OCI-LY7 (cell line): ENCODE measurements at regions not wholly inside any gene's neighbourhood (a gene's known extent, or its start where the extent isn't known, plus 50 kb on each side); places are given as distances from the start of the nearest gene placed in this dataset.

ENCODE experiments used
- BruUV-seq: library from RNA; stranded (reverse); fragments of 400-500 nt; replicated peaks from 2 replicates; lab custom pipeline; 2021; lab: Mats Ljungman, UMichigan
- CTCF ChIA-PET: fragments of 300-600 bp; sonication (Branson Sonifier 250); formaldehyde crosslinking; loops from one replicate; lab custom pipeline; 2022; ENCODE audit warnings: antibody characterized with exemption; ENCODE audit not compliant: unreplicated experiment; lab: Charles Lee
- POLR2A ChIA-PET: fragments of 300-600 bp; sonication (Branson Sonifier 250); formaldehyde crosslinking; loops from one replicate; lab custom pipeline; 2022; ENCODE audit warnings: antibody characterized with exemption; lab: Charles Lee
- DNase-seq: peaks from one replicate; pipeline ENCODE4 v3.0.0-alpha.2; 2015; ENCODE audit warnings: low spot score
- H2AFZ ChIP-seq: fragments of 200-600 bp; sonication (generic), shearing (Covaris generic); 2 replicates; pipeline ENCODE4 v1.6.1; 2014; ENCODE audit warnings: mild to moderate bottlenecking, antibody characterized with exemption, low read length, moderate library complexity
- H3K27ac ChIP-seq: fragments of 200-600 bp; sonication (generic); 2 replicates; pipeline ENCODE4 v1.5.1; 2014; ENCODE audit warnings: mixed run types, low read depth, mild to moderate bottlenecking, moderate library complexity, low read length, inconsistent platforms; ENCODE audit not compliant: poor library complexity, severe bottlenecking
- H3K36me3 ChIP-seq: fragments of 200-600 bp; sonication (generic); 2 replicates; pipeline ENCODE4 v1.6.1; 2014; ENCODE audit warnings: mild to moderate bottlenecking, antibody characterized with exemption, low read length, moderate library complexity, mixed read lengths; ENCODE audit not compliant: insufficient read depth
- H3K4me1 ChIP-seq: fragments of 200-600 bp; sonication (generic); 2 replicates; pipeline ENCODE4 v1.5.1; 2014; ENCODE audit warnings: mild to moderate bottlenecking, low read length; ENCODE audit not compliant: insufficient read depth, poor library complexity, severe bottlenecking
- H3K4me2 ChIP-seq: fragments of 200-600 bp; sonication (generic); 2 replicates; pipeline ENCODE4 v1.6.1; 2014; ENCODE audit warnings: mild to moderate bottlenecking, low read length
- H3K4me3 ChIP-seq: fragments of 200-600 bp; sonication (generic); 2 replicates; pipeline ENCODE4 v1.5.1; 2014; ENCODE audit warnings: mild to moderate bottlenecking, low read depth, low read length; ENCODE audit not compliant: poor library complexity, severe bottlenecking
- H3K79me2 ChIP-seq: fragments of 200-600 bp; sonication (generic); 2 replicates; pipeline ENCODE4 v1.6.1; 2016; ENCODE audit warnings: low read depth, mild to moderate bottlenecking, low read length, moderate library complexity, mixed read lengths; ENCODE audit not compliant: insufficient read depth
- H3K9me2 ChIP-seq: fragments of 200-600 bp; sonication (generic); 2 replicates; pipeline ENCODE4 v1.6.1; 2016; ENCODE audit warnings: mild to moderate bottlenecking, low read length, mixed read lengths; ENCODE audit not compliant: insufficient read depth
- H3K9me3 ChIP-seq: fragments of 200-600 bp; sonication (generic); 2 replicates; pipeline ENCODE4 v1.6.1; 2014; ENCODE audit warnings: mild to moderate bottlenecking, mixed run types, low read length, mixed read lengths
- H4K20me1 ChIP-seq: fragments of 200-600 bp; sonication (generic); 2 replicates; pipeline ENCODE4 v1.6.1; 2014; ENCODE audit warnings: mild to moderate bottlenecking, antibody characterized with exemption, low read length, moderate library complexity, mixed read lengths; ENCODE audit not compliant: insufficient read depth
- EZH2phosphoT487 ChIP-seq: fragments of 200-600 bp; sonication (generic); IDR thresholded peaks from 2 replicates; pipeline ENCODE4 v1.6.1; 2018; ENCODE audit warnings: low read depth, borderline replicate concordance, mild to moderate bottlenecking, mixed run types, antibody characterized with exemption, low read length, moderate library complexity, mixed read lengths
- intact Hi-C: fragments of 100-400 bp; cut with micrococcal nuclease; formaldehyde crosslinking; loops from one replicate; pipeline ENCODE4 v1.10.0; 2022; ENCODE audit not compliant: unreplicated experiment
- TF ChIP-seq, protein P1 (sequence below): fragments of 200-600 bp; sonication (generic); conservative IDR thresholded peaks from 2 replicates; pipeline ENCODE4 v1.5.1; 2014; ENCODE audit warnings: mild to moderate bottlenecking, antibody characterized with exemption, low read length, moderate library complexity, mixed read lengths

DNA sequence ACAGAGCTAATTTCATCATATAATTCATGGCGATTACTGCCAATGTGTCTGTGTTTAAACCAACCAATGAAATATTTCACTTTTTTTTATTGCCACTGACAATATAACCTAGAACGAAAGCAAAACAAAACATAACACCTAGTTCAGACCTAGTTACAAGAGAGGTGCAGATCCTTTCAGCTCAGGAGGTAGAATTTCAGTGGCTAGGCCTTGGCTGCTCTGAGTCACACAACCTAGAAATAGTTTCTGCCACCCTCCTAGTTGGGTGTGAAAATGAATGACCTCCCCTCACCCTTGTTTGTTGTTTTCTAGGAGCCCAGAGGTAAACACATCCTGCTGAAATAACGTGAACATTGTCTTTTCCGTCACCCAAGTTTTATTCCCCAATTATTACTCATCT is 356.3 kb downstream of the HTR1B start:
- Histone ChIP-seq H3K36me3 (no peaks in the 10 kb centered on the region), H3K4me2 (no peak overlapping the region), H4K20me1 (no peaks in the 10 kb centered on the region), H2AFZ (no peak overlapping the region), H3K9me3 (no peaks in the 10 kb centered on the region), H3K79me2 (no peaks in the 10 kb centered on the region), H3K4me3 (no peak overlapping the region), H3K9me2 (no peaks in the 10 kb centered on the region), H3K27ac (no peak overlapping the region), H3K4me1 (no peaks in the 10 kb centered on the region)
- intact Hi-C loops: no loop called here
- BruUV-seq: no TSS peak
- no peak for TF ChIP-seq EZH2phosphoT487
- TF ChIP-seq, protein P1, sequence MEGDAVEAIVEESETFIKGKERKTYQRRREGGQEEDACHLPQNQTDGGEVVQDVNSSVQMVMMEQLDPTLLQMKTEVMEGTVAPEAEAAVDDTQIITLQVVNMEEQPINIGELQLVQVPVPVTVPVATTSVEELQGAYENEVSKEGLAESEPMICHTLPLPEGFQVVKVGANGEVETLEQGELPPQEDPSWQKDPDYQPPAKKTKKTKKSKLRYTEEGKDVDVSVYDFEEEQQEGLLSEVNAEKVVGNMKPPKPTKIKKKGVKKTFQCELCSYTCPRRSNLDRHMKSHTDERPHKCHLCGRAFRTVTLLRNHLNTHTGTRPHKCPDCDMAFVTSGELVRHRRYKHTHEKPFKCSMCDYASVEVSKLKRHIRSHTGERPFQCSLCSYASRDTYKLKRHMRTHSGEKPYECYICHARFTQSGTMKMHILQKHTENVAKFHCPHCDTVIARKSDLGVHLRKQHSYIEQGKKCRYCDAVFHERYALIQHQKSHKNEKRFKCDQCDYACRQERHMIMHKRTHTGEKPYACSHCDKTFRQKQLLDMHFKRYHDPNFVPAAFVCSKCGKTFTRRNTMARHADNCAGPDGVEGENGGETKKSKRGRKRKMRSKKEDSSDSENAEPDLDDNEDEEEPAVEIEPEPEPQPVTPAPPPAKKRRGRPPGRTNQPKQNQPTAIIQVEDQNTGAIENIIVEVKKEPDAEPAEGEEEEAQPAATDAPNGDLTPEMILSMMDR: no peak
- ChIA-PET CTCF (no interaction called here), POLR2A (no interaction called here)
- no peak for DNase-seq

DNA sequence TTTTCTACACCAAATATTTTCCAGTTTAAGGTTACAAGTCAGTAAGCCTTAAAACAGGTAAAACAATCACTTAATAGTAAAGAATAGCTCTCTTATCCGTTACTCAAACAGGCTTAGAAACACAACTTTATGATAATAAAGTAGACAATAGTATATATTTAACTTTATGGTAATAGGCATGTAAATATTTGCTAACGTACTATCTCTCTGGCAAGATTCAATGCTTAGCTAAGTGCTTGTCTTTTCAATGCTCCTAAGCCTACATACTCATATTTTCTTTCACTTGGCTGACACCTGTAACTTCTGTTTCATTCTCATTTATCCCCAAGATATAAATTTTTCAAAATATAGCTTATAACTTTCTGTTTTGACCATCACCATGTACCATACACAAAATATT is 358.2 kb downstream of the HTR1B start:
- no peaks in the 10 kb centered on the region for H3K79me2 ChIP-seq
- no peaks in the 10 kb centered on the region for H3K4me1 ChIP-seq
- no peaks in the 10 kb centered on the region for H3K9me2 ChIP-seq
- H3K9me3 ChIP-seq: no peaks in the 10 kb centered on the region
- H3K27ac ChIP-seq: no peak overlapping the region
- CTCF ChIA-PET: no interaction called here
- intact Hi-C loops: no loop called here
- H3K36me3 ChIP-seq: no peaks in the 10 kb centered on the region
- no peak overlapping the region for H3K4me3 ChIP-seq
- TF ChIP-seq, protein P1: no peak
- no peak for TF ChIP-seq EZH2phosphoT487
- no peak for DNase-seq
- BruUV-seq: no TSS peak
- H4K20me1 ChIP-seq: no peaks in the 10 kb centered on the region
- POLR2A ChIA-PET: interaction anchor here (0.7 to 1.3 kb wide), 3 partner anchors 8 to 16 kb away, joined by 3 read pairs; no protein-coding TSS in a partner anchor
- H2AFZ ChIP-seq: no peak overlapping the region
- H3K4me2 ChIP-seq: no peak overlapping the region

DNA sequence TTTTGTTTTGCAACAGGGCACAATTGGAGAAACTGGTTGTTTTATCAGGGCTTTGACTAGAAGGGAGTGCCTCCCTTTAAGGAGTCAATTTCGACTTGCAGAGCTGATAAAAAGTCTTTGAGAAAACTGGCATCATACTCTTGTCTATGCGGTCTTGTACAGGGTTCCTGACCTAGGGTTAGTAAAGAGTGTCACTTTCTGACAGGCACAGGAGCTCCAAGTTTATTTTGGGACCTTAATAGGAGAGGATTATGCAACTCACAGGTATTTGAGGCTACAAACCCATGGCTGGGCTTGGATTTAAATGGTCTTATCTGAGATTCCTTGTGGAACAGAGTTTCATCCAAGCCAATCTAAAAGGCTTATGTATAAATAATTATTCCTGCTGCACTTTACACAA is 365.4 kb downstream of the HTR1B start:
- CTCF ChIA-PET: no interaction called here
- H3K9me2 ChIP-seq: no peaks in the 10 kb centered on the region
- BruUV-seq: no TSS peak
- intact Hi-C loops: no loop called here
- no peak overlapping the region for H3K4me2 ChIP-seq
- H3K9me3 ChIP-seq: no peaks in the 10 kb centered on the region
- no peak overlapping the region for H3K4me3 ChIP-seq
- POLR2A ChIA-PET: no interaction called here
- H2AFZ ChIP-seq: no peak overlapping the region
- H3K27ac ChIP-seq: no peak overlapping the region
- no peaks in the 10 kb centered on the region for H3K36me3 ChIP-seq
- no peaks in the 10 kb centered on the region for H3K79me2 ChIP-seq
- no peak for TF ChIP-seq EZH2phosphoT487
- TF ChIP-seq, protein P1: no peak
- no peaks in the 10 kb centered on the region for H3K4me1 ChIP-seq
- DNase-seq: no peak
- H4K20me1 ChIP-seq: no peaks in the 10 kb centered on the region
